ENCODE measurements at regions not wholly inside any gene's neighbourhood (a gene's known extent, or its start where the extent isn't known, plus 50 kb on each side); places are given as distances from the start of the nearest gene placed in this dataset.

DNA sequence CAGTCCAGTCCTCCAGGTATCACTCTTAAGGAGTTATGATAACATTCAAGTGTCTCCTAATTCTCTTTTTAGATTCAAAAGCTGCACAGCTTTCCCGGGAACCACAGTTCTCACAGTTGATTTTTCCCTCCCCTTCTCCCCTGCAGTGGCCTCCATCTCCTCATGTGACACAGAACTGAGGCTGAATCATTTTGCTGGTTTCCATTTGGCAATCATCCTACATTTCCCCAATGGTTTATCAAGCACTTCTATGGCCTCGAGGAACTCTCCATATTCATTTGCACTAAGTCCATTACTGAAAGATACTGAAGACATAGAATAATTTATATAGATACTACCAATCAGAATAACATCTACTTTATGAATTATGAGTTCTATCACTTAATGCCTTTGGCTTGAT, 484.9 kb downstream of the GPAM start:
- no peaks in the 10 kb centered on the region for H3K79me2 ChIP-seq (ENCODE audit: low read depth)
- CTCF ChIA-PET = no interaction called here
- H3K27ac ChIP-seq = no peak overlapping the region
- H3K4me1 ChIP-seq (replicated peaks; ENCODE audit: insufficient read depth) = no peaks in the 10 kb centered on the region
- POLR2A ChIA-PET (ENCODE audit: unreplicated experiment) = no interaction called here
- intact Hi-C loops (cut with micrococcal nuclease; ENCODE audit: unreplicated experiment) = no loop called here
- H2AFZ ChIP-seq = no peak overlapping the region
- H3K4me2 ChIP-seq = no peak overlapping the region
- no peaks in the 10 kb centered on the region for H3K9me3 ChIP-seq (ENCODE audit: insufficient read depth, low read depth)
- H3K9me2 ChIP-seq (ENCODE audit: insufficient read depth) = no peaks in the 10 kb centered on the region
- no peak overlapping the region for H3K4me3 ChIP-seq
- no peaks in the 10 kb centered on the region for H3F3A ChIP-seq (ENCODE audit: insufficient read depth, low read depth)
- no peaks in the 10 kb centered on the region for H3K27me3 ChIP-seq (ENCODE audit: insufficient read depth, low read depth)
- DNase-seq = no peak
- no peaks in the 10 kb centered on the region for H4K20me1 ChIP-seq (ENCODE audit: insufficient read depth)
- no peak for TF ChIP-seq EZH2 (IDR thresholded peaks at IDR 0.05; ENCODE audit: low read depth)
- TF ChIP-seq, protein P1, sequence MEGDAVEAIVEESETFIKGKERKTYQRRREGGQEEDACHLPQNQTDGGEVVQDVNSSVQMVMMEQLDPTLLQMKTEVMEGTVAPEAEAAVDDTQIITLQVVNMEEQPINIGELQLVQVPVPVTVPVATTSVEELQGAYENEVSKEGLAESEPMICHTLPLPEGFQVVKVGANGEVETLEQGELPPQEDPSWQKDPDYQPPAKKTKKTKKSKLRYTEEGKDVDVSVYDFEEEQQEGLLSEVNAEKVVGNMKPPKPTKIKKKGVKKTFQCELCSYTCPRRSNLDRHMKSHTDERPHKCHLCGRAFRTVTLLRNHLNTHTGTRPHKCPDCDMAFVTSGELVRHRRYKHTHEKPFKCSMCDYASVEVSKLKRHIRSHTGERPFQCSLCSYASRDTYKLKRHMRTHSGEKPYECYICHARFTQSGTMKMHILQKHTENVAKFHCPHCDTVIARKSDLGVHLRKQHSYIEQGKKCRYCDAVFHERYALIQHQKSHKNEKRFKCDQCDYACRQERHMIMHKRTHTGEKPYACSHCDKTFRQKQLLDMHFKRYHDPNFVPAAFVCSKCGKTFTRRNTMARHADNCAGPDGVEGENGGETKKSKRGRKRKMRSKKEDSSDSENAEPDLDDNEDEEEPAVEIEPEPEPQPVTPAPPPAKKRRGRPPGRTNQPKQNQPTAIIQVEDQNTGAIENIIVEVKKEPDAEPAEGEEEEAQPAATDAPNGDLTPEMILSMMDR (conservative IDR thresholded peaks at IDR 0.05) = no peak
- no TSS peak for BruUV-seq (replicated peaks)
- H3K36me3 ChIP-seq (ENCODE audit: low read depth) = no peaks in the 10 kb centered on the region

DNA sequence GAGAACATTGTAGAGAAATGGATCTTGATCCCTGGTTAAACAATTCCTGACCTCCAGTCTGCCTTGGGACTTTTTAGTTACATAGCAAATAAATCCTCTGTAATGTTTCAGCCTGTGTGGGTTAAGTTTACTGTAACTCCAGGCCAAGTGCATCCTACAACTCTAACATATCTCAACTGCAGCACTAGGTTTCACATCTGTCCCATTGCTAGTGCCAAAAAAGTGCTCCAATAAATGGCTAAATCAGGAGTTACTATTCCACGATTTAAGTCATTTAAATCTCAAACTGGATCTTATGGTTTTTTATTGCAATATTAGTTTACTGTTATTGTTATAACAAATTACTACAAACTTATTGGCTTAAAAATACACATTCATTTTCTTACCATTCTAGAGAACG, 479.6 kb downstream of the GPAM start:
- BruUV-seq (replicated peaks) = no TSS peak
- DNase-seq = no peak
- ChIA-PET CTCF (no interaction called here), POLR2A (ENCODE audit: unreplicated experiment) (no interaction called here)
- TF ChIP-seq EZH2 (IDR thresholded peaks at IDR 0.05; ENCODE audit: low read depth) = no peak
- TF ChIP-seq, protein P1 (conservative IDR thresholded peaks at IDR 0.05) = no peak
- no peaks in the 10 kb centered on the region for H4K20me1 ChIP-seq (ENCODE audit: insufficient read depth)
- no peak overlapping the region for H2AFZ ChIP-seq
- H3K36me3 ChIP-seq (ENCODE audit: low read depth) = no peaks in the 10 kb centered on the region
- no peaks in the 10 kb centered on the region for H3K27me3 ChIP-seq (ENCODE audit: insufficient read depth, low read depth)
- H3K9me3 ChIP-seq (ENCODE audit: insufficient read depth, low read depth) = no peaks in the 10 kb centered on the region
- no peaks in the 10 kb centered on the region for H3K79me2 ChIP-seq (ENCODE audit: low read depth)
- no peaks in the 10 kb centered on the region for H3F3A ChIP-seq (ENCODE audit: insufficient read depth, low read depth)
- no peak overlapping the region for H3K4me3 ChIP-seq
- no peak overlapping the region for H3K4me2 ChIP-seq
- H3K9me2 ChIP-seq (ENCODE audit: insufficient read depth) = no peaks in the 10 kb centered on the region
- no peaks in the 10 kb centered on the region for H3K4me1 ChIP-seq (replicated peaks; ENCODE audit: insufficient read depth)
- no peak overlapping the region for H3K27ac ChIP-seq
- intact Hi-C loops (cut with micrococcal nuclease; ENCODE audit: unreplicated experiment) = no loop called here

DNA sequence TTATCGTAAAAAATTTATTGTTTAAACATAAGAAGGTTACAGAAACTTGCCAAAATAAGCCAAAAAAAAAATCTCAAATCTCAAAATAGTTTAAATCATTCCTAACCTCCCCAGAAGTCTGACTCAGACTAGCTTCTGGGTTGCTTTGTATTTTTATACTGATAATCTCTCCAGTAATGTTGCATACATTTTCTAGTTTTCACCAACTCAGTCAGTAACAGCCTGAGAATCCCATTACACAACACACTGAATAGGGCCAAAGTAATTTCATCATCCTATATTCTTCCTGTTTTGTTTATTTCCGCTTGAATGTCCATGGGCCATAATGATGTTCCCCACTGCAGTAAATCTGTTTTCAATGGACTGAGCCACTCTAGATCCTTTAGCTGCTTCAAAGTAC, 478.5 kb downstream of the GPAM start:
- Histone ChIP-seq H3K27me3 (ENCODE audit: insufficient read depth, low read depth) (no peaks in the 10 kb centered on the region), H3K27ac (no peak overlapping the region), H3K9me3 (ENCODE audit: insufficient read depth, low read depth) (no peaks in the 10 kb centered on the region), H3K79me2 (ENCODE audit: low read depth) (no peaks in the 10 kb centered on the region), H3K4me2 (no peak overlapping the region), H3K36me3 (ENCODE audit: low read depth) (no peaks in the 10 kb centered on the region), H3F3A (ENCODE audit: insufficient read depth, low read depth) (no peaks in the 10 kb centered on the region), H3K4me1 (replicated peaks; ENCODE audit: insufficient read depth) (no peaks in the 10 kb centered on the region), H4K20me1 (ENCODE audit: insufficient read depth) (no peaks in the 10 kb centered on the region), H3K9me2 (ENCODE audit: insufficient read depth) (no peaks in the 10 kb centered on the region), H3K4me3 (no peak overlapping the region), H2AFZ (no peak overlapping the region)
- no peak for TF ChIP-seq EZH2 (IDR thresholded peaks at IDR 0.05; ENCODE audit: low read depth)
- TF ChIP-seq, protein P1 (conservative IDR thresholded peaks at IDR 0.05) = no peak
- intact Hi-C loops (cut with micrococcal nuclease; ENCODE audit: unreplicated experiment) = no loop called here
- CTCF ChIA-PET = no interaction called here
- DNase-seq = no peak
- BruUV-seq (replicated peaks) = no TSS peak
- POLR2A ChIA-PET (ENCODE audit: unreplicated experiment) = no interaction called here
